ENCODE measurements at regions not wholly inside any gene's neighbourhood (a gene's known extent, or its start where the extent isn't known, plus 50 kb on each side); places are given as distances from the start of the nearest gene placed in this dataset.

DNA sequence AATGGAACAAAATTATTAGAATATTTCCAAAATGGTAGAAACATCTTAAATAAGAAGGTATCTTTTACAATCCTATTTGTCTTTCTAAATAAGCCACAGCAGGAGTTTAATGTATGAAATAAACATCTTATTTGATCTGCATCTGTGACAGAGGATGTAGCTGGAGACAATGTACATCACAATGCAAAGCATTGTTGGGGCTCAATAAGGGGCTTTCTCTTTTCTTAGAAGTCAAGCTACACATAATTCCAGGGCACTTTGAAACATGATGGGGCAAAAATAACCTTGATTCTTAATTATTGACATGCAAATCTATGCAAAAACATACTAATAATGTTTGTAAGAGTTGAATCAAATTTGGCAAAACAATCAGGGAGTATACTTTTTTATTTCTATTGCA, 255.1 kb downstream of the DSC3 start:
- no peaks in the 10 kb centered on the region for H3K4me1 ChIP-seq (ENCODE audit: control insufficient read depth, insufficient read depth, low read length)
- in situ Hi-C loops (cut with MboI), result no loop called here
- no peak overlapping the region for H3K4me2 ChIP-seq (ENCODE audit: control insufficient read depth, insufficient read depth)
- H3K27ac ChIP-seq (ENCODE audit: control insufficient read depth, insufficient read depth), result no peak overlapping the region
- no peak for DNase-seq (ENCODE audit: low read depth, low spot score)
- ChIA-PET CTCF (no interaction called here), RAD21 (ENCODE audit: unreplicated experiment) (no interaction called here), POLR2A (no interaction called here), SMC1A (ENCODE audit: uncharacterized antibody, unreplicated experiment) (interaction anchor here (0.8 kb wide), 1 partner anchor 44 kb away, joined by 4 read pairs; no protein-coding TSS in a partner anchor)
- ATAC-seq, result no peak
- H3K79me2 ChIP-seq (ENCODE audit: control insufficient read depth, insufficient read depth, low read length), result no peaks in the 10 kb centered on the region
- BruUV-seq (replicated peaks), result no TSS peak
- no peaks in the 10 kb centered on the region for H3K27me3 ChIP-seq (replicated peaks in 1 of 2; ENCODE audit: control insufficient read depth in 2 of 2, insufficient read depth in 2 of 2, low read length in 1 of 2)
- intact Hi-C loops (cut with micrococcal nuclease; ENCODE audit: unreplicated experiment), result no loop called here
- H2AFZ ChIP-seq (ENCODE audit: control insufficient read depth, low read depth, low read length), result no peak overlapping the region
- H4K20me1 ChIP-seq (ENCODE audit: control insufficient read depth, insufficient read depth), result no peaks in the 10 kb centered on the region
- no peaks in the 10 kb centered on the region for H3K36me3 ChIP-seq (ENCODE audit: control insufficient read depth in 2 of 2, insufficient read depth in 2 of 2, low read length in 1 of 2)
- FAIRE-seq, result no peak
- TF ChIP-seq ZNF622 (IDR thresholded peaks at IDR 0.05) (no peak), RELA (IDR thresholded peaks at IDR 0.05; ENCODE audit: borderline replicate concordance, partially characterized antibody) (no peak), ZZZ3 (IDR thresholded peaks at IDR 0.05; ENCODE audit: control insufficient read depth, insufficient read length, low read depth) (no peak), RAD21 (IDR thresholded peaks at IDR 0.05; ENCODE audit: insufficient read depth, low read depth, low read length) (no peak)
- TF ChIP-seq, protein P1, sequence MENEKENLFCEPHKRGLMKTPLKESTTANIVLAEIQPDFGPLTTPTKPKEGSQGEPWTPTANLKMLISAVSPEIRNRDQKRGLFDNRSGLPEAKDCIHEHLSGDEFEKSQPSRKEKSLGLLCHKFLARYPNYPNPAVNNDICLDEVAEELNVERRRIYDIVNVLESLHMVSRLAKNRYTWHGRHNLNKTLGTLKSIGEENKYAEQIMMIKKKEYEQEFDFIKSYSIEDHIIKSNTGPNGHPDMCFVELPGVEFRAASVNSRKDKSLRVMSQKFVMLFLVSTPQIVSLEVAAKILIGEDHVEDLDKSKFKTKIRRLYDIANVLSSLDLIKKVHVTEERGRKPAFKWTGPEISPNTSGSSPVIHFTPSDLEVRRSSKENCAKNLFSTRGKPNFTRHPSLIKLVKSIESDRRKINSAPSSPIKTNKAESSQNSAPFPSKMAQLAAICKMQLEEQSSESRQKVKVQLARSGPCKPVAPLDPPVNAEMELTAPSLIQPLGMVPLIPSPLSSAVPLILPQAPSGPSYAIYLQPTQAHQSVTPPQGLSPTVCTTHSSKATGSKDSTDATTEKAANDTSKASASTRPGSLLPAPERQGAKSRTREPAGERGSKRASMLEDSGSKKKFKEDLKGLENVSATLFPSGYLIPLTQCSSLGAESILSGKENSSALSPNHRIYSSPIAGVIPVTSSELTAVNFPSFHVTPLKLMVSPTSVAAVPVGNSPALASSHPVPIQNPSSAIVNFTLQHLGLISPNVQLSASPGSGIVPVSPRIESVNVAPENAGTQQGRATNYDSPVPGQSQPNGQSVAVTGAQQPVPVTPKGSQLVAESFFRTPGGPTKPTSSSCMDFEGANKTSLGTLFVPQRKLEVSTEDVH (IDR thresholded peaks at IDR 0.05; ENCODE audit: low read depth, partially characterized antibody), result no peak
- no peak overlapping the region for H3K4me3 ChIP-seq
- no peaks in the 10 kb centered on the region for H3K9me3 ChIP-seq (replicated peaks; ENCODE audit: control insufficient read depth, insufficient read depth, low read length)
- H3K9ac ChIP-seq (ENCODE audit: control insufficient read depth, insufficient read depth, low read length), result no peak overlapping the region

- H3K9me3 ChIP-seq (replicated peaks; ENCODE audit: control insufficient read depth, insufficient read depth, low read length), result no peaks in the 10 kb centered on the region
- no peak overlapping the region for H2AFZ ChIP-seq (ENCODE audit: control insufficient read depth, low read depth, low read length)
- in situ Hi-C loops (cut with MboI) (no loop called here), intact Hi-C loops (cut with micrococcal nuclease; ENCODE audit: unreplicated experiment) (no loop called here)
- no peaks in the 10 kb centered on the region for H3K36me3 ChIP-seq (ENCODE audit: control insufficient read depth in 2 of 2, insufficient read depth in 2 of 2, low read length in 1 of 2)
- ChIA-PET POLR2A (no interaction called here), RAD21 (ENCODE audit: unreplicated experiment) (no interaction called here), SMC1A (ENCODE audit: uncharacterized antibody, unreplicated experiment) (no interaction called here), CTCF (no interaction called here)
- ATAC-seq, result no peak
- no peak overlapping the region for H3K4me3 ChIP-seq
- no peak for FAIRE-seq
- H3K79me2 ChIP-seq (ENCODE audit: control insufficient read depth, insufficient read depth, low read length), result no peaks in the 10 kb centered on the region
- H3K27me3 ChIP-seq (replicated peaks in 1 of 2; ENCODE audit: control insufficient read depth in 2 of 2, insufficient read depth in 2 of 2, low read length in 1 of 2), result no peaks in the 10 kb centered on the region
- no peaks in the 10 kb centered on the region for H3K4me1 ChIP-seq (ENCODE audit: control insufficient read depth, insufficient read depth, low read length)
- H3K4me2 ChIP-seq (ENCODE audit: control insufficient read depth, insufficient read depth), result no peak overlapping the region
- H3K9ac ChIP-seq (ENCODE audit: control insufficient read depth, insufficient read depth, low read length), result no peak overlapping the region
- 40% methylated on average over 2 of the region's 2 CpGs for WGBS (ENCODE audit: insufficient coverage, insufficient replicate concordance, low lambda C conversion rate, missing lambda C conversion rate)
- H4K20me1 ChIP-seq (ENCODE audit: control insufficient read depth, insufficient read depth), result no peaks in the 10 kb centered on the region
- BruUV-seq (replicated peaks), result no TSS peak
- H3K27ac ChIP-seq (ENCODE audit: control insufficient read depth, insufficient read depth), result no peak overlapping the region
- no peak for DNase-seq (ENCODE audit: low read depth, low spot score)
- no peak for TF ChIP-seq IRF5 (IDR thresholded peaks at IDR 0.05; ENCODE audit: borderline replicate concordance)
- no peak for TF ChIP-seq FOXK2 (IDR thresholded peaks at IDR 0.05)
- TF ChIP-seq, protein P2, sequence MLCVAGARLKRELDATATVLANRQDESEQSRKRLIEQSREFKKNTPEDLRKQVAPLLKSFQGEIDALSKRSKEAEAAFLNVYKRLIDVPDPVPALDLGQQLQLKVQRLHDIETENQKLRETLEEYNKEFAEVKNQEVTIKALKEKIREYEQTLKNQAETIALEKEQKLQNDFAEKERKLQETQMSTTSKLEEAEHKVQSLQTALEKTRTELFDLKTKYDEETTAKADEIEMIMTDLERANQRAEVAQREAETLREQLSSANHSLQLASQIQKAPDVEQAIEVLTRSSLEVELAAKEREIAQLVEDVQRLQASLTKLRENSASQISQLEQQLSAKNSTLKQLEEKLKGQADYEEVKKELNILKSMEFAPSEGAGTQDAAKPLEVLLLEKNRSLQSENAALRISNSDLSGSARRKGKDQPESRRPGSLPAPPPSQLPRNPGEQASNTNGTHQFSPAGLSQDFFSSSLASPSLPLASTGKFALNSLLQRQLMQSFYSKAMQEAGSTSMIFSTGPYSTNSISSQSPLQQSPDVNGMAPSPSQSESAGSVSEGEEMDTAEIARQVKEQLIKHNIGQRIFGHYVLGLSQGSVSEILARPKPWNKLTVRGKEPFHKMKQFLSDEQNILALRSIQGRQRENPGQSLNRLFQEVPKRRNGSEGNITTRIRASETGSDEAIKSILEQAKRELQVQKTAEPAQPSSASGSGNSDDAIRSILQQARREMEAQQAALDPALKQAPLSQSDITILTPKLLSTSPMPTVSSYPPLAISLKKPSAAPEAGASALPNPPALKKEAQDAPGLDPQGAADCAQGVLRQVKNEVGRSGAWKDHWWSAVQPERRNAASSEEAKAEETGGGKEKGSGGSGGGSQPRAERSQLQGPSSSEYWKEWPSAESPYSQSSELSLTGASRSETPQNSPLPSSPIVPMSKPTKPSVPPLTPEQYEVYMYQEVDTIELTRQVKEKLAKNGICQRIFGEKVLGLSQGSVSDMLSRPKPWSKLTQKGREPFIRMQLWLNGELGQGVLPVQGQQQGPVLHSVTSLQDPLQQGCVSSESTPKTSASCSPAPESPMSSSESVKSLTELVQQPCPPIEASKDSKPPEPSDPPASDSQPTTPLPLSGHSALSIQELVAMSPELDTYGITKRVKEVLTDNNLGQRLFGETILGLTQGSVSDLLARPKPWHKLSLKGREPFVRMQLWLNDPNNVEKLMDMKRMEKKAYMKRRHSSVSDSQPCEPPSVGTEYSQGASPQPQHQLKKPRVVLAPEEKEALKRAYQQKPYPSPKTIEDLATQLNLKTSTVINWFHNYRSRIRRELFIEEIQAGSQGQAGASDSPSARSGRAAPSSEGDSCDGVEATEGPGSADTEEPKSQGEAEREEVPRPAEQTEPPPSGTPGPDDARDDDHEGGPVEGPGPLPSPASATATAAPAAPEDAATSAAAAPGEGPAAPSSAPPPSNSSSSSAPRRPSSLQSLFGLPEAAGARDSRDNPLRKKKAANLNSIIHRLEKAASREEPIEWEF (IDR thresholded peaks at IDR 0.05; ENCODE audit: insufficient replicate concordance, low read depth, low read length), result no peak
- no peak for TF ChIP-seq EP300 (IDR thresholded peaks at IDR 0.05; ENCODE audit: borderline replicate concordance in 1 of 2, control insufficient read depth in 1 of 2, low read depth in 2 of 2, low read length in 2 of 2)
These were observed 260.9 kb downstream of the DSC3 start for GRCh38 chr18:30781601-30782000.
